Effector CD8-positive, alpha-beta T cell (primary cell): ENCODE measurements at regions not wholly inside any gene's neighbourhood (a gene's known extent, or its start where the extent isn't known, plus 50 kb on each side); places are given as distances from the start of the nearest gene placed in this dataset.

ENCODE experiments used
- DNase-seq: peaks from one replicate; lab custom pipeline; 2025; lab: John Stamatoyannopoulos, UW

- no peak for DNase-seq
Measured at GRCh38 chr6:137734005-137734874, 132.8 kb upstream of the TNFAIP3 start.

GRCh38 chr6:137734875-137735182 lies 132.2 kb upstream of the TNFAIP3 start:
- DNase-seq: no peak

DNA sequence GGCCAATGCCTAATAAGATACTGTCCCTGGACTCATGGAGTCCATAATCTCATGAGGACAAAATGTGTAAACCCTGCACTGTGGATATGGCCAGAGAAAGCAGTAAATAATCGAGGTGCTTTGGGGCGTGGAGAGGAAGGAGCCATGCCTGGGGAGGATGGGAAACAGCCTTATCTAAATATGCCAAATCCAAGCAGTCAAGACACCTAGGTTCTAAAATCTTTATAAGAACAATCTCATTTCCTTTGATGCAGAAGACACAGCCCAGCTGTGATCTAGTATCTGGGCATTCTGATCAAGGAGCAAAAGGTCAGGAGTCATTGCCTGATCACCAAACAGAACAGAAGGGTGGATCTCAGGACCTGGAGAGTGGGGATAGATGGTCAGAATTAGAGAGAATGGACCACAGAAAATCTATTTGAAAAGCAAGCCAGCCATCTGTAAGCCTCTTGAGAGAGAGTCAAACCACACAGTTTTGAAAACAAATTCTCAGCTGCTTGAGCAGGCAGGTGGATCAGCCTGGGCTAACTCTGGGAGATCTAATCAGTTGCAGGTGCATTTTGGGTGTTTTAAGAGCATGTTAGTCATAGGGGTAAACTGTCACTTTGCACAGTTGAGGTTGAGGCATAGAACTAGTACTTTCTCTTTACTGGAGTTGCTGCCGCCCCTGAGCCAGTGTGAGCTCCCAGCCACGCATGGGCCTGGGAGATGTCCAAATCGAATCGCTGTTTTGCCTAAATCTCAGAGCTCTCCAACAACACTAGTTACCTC lies 130.8 kb upstream of the TNFAIP3 start:
- DNase-seq: no peak

- no peak for DNase-seq
Measured at GRCh38 chr6:137736911-137737310, 130.1 kb upstream of the TNFAIP3 start.

DNA sequence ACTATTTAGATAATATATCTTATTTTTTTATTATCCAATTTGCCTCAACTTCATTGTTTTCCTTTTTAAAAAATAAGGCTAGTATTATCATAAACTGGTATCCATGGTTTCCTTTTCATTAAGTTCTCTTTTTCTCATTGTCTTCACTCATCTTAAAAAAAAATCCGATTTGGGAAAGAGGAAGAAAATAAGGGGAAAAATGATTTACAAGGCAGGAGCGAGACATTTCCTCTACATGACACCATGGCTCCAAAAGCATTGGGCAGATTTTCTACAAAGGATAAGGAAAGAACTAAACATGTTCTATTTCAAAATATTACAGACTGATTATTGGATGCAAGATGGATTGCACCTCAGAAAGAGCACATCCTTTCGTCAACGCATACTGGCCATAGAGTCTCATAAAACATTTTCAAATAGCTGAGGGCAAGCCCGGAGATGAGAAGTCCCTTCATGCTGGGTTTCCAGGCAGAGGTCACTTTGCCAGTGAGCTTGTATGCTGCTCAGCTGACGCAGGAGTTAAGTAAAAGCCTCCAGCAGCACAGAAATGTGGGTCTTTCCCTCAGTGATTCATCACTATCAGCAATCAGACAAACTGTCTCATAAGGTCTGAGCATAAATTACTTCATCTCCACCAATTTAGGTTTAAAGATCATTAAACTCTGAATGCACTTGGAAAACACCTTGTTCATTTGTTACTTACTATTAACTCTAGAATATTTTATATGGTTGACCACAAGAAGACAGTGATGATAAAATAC lies 129.0 kb upstream of the TNFAIP3 start:
- DNase-seq: no peak

- DNase-seq: no peak
Measured at GRCh38 chr6:137738931-137739504, 128.0 kb upstream of the TNFAIP3 start.

- DNase-seq: no peak
Measured at GRCh38 chr6:137739544-137739943, 127.5 kb upstream of the TNFAIP3 start.

- DNase-seq: no peak
Measured at GRCh38 chr6:137740091-137740755, 126.8 kb upstream of the TNFAIP3 start.

- DNase-seq: no peak
Measured at GRCh38 chr6:137740967-137741761, 125.9 kb upstream of the TNFAIP3 start.

DNA sequence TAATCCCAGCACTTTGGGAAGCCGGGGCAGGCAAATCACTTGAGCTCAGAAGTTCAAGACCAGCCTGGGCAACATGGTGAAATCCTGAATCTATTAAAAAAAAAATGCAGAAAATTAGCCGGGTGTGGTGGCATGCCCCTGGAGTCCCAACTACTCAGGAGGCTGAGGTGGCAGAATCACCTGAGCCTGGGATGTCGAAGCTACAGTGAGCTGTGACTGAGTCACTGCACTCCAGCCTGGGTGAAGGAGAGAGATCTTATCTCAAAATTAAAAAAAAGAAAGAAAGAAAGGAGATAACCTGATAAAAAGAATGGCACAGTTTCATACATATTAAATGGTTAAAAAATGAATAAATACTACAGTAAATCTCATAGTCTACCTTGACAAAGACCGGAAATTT lies 123.6 kb upstream of the TNFAIP3 start:
- DNase-seq: no peak

DNA sequence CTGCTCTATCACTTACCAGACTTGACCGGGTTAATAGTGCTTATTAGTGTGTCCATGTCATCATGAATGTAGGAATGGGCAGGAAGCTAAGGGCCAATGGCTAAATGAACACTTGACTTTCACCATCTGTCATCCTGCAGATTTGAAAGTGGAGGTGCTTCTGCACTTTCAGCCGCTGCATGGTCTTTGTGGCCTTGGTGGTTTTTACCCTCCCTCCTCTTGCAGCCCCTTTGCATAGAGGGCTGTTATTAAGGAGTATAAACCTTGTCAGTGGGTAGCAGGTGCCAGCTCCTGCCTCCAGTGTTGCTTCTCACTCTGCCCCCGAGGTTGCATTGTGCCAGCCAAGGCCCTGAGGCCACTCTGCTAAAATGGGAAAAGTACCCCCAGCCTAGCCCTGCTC lies 122.2 kb upstream of the TNFAIP3 start:
- no peak for DNase-seq

DNA sequence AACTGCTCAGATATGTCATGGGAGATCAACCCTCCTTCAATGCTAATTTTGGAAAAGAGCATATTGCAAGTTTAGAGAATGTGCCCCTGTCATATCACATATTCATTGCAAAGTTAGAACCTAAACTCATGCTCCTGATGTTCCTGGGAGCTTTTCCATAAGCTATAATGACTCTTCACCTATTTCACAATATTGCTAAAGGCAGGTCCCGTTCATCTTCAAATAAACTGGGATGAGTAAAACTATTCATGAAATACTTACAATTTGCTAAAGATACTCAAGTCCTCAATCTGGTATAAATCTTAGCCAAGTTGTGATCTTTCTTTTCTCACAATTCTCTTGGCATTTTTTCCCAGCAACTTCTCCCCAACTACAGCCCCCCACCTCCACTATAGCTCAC lies 121.7 kb upstream of the TNFAIP3 start:
- DNase-seq: no peak

DNA sequence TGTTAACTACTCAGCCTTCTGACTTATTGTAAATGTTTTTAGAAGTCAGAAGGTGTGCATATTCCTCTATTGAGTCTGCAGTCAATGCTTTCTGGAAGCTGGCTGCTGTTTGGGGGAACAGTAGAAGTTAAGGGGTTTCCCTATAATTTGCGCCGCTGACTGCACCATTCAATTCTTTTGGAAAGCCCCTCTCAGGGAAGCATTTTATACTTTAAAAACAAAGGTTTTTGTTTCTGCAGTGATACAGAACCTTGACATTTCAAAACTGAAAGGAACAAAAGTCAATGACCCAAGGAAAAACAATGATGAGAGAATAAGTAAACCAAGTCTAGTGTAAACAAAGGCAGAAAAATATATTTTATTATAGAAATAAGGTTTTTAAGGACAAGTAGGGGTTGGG lies 120.8 kb upstream of the TNFAIP3 start:
- DNase-seq: no peak

DNA sequence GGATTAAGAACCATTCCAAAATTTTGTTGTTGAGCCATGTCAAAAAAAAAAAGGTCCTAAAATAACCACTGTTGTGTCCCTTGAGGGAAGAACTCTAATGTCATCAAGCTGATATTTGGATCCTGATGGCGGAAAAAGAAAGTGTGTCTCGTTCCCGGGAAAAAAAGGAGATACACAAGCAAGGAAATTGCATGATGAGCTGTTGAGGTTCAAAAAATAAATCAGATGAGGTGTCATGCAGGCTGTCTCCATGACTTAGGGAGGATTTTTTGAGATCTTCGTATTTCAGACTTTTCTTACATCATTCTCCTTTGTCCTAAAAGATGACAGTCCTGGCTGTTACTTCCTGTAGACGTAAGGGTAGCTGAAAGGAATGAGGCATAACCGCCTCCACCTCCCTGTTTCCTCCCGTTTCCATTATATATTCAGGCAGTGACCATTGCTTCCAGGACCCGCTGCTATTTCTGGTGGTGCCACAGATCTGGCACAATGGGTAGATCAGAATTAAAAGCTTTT lies 117.3 kb upstream of the TNFAIP3 start:
- DNase-seq: no peak

- no peak for DNase-seq
Measured at GRCh38 chr6:137750297-137750696, 116.8 kb upstream of the TNFAIP3 start.

DNA sequence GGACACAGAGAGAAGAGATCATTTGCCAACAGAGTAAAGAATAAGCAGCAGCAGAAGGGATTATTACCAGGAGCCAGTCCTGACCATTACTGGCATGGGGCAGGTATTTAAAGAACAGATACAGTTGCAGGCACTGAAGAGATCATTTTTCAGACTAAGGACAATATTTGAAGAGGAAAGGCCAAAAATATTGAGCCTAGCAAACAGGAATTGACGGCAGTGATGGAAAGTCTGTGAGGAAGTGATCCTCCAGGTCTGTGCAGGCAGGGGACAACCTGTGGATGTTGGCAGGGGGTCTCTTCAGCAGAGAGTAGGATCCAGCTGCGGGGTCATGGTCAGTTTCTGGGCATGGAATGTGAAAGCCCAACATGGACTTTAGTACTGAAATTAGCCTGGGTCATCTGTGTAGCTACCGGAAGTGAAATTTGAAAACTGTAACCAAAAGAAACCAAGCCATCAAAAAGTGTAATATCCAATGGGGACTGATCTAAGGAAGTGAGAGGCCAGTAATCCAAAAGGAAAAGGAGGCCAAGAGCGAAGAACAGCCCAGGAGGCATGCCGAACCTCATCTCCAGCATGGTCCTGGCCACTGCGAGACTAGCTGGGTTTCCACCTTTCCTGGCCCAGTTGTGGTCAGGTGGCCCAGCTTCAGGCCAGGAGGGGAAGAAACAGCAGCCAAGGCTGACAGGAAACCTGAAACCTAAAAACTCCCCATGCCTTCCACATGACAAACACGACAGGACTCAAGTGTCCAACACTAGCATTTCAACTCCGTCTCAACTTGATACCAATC lies 115.1 kb upstream of the TNFAIP3 start:
- no peak for DNase-seq

DNA sequence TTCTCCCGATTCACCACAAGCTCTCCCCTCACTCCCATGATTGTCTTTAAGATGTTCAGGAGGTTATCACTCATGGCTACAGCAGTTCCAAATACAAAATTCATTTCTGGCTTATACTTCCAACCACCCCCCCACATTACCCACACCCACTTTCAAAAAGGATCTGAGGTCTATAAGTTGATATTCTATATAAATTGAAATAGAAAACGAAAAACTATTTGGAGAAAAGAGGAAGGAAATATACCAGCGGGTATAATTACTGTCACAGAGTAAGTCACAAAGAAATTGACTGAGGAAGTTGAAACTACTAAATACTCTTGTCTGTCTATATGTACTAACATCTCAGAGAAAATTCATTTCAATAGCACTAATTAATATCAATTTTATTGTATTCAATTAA lies 112.7 kb upstream of the TNFAIP3 start:
- no peak for DNase-seq

- no peak for DNase-seq
Measured at GRCh38 chr6:137754866-137755265, 112.2 kb upstream of the TNFAIP3 start.

- no peak for DNase-seq
Measured at GRCh38 chr6:137755284-137755683, 111.8 kb upstream of the TNFAIP3 start.

DNA sequence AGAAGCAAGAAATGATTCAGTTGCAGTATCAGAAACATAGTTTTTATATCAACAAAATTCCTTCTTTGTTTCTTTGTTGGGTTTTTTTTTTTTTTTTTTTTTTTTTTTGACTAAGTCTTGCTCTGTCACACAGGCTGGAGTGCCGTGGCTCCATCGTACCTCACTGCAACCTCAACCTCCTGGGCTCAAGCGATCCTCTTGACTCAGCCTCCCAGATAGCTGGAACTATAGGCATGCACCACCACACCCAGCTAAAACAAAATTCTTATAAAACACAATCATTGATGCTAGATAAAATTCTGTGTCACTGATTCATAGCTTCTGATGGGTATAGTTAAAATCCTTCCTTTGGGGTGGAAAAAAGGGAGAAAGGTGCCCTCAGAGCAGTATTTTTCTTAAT lies 110.3 kb upstream of the TNFAIP3 start:
- no peak for DNase-seq
